ENCODE measurements at regions not wholly inside any gene's neighbourhood (a gene's known extent, or its start where the extent isn't known, plus 50 kb on each side); places are given as distances from the start of the nearest gene placed in this dataset.

GRCh38 chr2:8312221-8312620 lies 369.6 kb upstream of the ID2 start:
- TF ChIP-seq RFX5 (IDR thresholded peaks at IDR 0.05; ENCODE audit: low read depth, low read length) (no peak), ZBTB34 (CRISPR knock-in tag; IDR thresholded peaks at IDR 0.05) (no peak), HDAC6 (IDR thresholded peaks at IDR 0.05; ENCODE audit: low read depth, low read length) (no peak), RHOXF2B (CRISPR knock-in tag; conservative IDR thresholded peaks at IDR 0.05) (no peak), CEBPB (tag; IDR thresholded peaks at IDR 0.05) (no peak), SRSF7 (optimal IDR thresholded peaks at IDR 0.05; ENCODE audit: low read depth, low read length) (no peak), PURB (CRISPR knock-in tag; IDR thresholded peaks at IDR 0.05; ENCODE audit: low read depth) (no peak)
- TF ChIP-seq, protein P1, sequence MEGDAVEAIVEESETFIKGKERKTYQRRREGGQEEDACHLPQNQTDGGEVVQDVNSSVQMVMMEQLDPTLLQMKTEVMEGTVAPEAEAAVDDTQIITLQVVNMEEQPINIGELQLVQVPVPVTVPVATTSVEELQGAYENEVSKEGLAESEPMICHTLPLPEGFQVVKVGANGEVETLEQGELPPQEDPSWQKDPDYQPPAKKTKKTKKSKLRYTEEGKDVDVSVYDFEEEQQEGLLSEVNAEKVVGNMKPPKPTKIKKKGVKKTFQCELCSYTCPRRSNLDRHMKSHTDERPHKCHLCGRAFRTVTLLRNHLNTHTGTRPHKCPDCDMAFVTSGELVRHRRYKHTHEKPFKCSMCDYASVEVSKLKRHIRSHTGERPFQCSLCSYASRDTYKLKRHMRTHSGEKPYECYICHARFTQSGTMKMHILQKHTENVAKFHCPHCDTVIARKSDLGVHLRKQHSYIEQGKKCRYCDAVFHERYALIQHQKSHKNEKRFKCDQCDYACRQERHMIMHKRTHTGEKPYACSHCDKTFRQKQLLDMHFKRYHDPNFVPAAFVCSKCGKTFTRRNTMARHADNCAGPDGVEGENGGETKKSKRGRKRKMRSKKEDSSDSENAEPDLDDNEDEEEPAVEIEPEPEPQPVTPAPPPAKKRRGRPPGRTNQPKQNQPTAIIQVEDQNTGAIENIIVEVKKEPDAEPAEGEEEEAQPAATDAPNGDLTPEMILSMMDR (IDR thresholded peaks at IDR 0.05 in 2 of 3, conservative IDR thresholded peaks at IDR 0.05 in 1 of 3; ENCODE audit: insufficient read depth in 2 of 3, low read depth in 1 of 3, low read length in 3 of 3) = no peak
- TF ChIP-seq, protein P2, sequence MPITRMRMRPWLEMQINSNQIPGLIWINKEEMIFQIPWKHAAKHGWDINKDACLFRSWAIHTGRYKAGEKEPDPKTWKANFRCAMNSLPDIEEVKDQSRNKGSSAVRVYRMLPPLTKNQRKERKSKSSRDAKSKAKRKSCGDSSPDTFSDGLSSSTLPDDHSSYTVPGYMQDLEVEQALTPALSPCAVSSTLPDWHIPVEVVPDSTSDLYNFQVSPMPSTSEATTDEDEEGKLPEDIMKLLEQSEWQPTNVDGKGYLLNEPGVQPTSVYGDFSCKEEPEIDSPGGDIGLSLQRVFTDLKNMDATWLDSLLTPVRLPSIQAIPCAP (CRISPR knock-in tag; IDR thresholded peaks at IDR 0.05; ENCODE audit: borderline replicate concordance) = no peak

Measured in K562 (cell line).